D721Med (cell line): ENCODE measurements at regions not wholly inside any gene's neighbourhood (a gene's known extent, or its start where the extent isn't known, plus 50 kb on each side); places are given as distances from the start of the nearest gene placed in this dataset.

Experiments
- DNase-seq: peaks from one replicate; pipeline ENCODE4 v3.0.0; 2011; ENCODE audit warnings: low spot score; ENCODE audit not compliant: insufficient read length
- FAIRE-seq: peaks from 2 replicates; lab custom pipeline; 2011; peaks lifted over from hg19 to GRCh38; lab: Jason Lieb, UNC
- TF ChIP-seq, protein P1 (sequence below): IDR thresholded peaks from 2 replicates; pipeline ENCODE4 v1.5.1; 2012; ENCODE audit warnings: mild to moderate bottlenecking, control low read depth; ENCODE audit not compliant: insufficient read depth; ENCODE audit errors: missing control alignments

DNA sequence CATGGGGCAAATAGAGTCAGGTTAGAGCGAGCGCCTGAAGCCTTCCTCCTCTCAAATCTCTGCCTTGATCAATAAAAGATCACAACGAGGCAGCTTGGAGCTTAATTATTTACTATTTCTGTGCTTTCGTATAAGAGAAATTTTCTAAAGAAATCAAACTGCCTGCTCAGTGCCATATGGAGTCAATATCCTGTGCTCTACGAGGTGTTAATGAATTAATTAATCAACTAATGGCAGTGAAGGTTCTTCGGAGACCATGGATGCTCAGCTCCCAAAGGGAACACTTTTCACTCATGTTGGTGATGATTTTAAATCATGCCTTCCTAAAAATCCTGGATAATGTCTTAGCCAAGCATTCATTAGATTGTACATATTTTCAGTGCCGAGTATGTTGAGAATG lies 153.5 kb upstream of the PPP2R3A start:
- TF ChIP-seq, protein P1, sequence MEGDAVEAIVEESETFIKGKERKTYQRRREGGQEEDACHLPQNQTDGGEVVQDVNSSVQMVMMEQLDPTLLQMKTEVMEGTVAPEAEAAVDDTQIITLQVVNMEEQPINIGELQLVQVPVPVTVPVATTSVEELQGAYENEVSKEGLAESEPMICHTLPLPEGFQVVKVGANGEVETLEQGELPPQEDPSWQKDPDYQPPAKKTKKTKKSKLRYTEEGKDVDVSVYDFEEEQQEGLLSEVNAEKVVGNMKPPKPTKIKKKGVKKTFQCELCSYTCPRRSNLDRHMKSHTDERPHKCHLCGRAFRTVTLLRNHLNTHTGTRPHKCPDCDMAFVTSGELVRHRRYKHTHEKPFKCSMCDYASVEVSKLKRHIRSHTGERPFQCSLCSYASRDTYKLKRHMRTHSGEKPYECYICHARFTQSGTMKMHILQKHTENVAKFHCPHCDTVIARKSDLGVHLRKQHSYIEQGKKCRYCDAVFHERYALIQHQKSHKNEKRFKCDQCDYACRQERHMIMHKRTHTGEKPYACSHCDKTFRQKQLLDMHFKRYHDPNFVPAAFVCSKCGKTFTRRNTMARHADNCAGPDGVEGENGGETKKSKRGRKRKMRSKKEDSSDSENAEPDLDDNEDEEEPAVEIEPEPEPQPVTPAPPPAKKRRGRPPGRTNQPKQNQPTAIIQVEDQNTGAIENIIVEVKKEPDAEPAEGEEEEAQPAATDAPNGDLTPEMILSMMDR, result no peak
- no peak for DNase-seq
- no peak for FAIRE-seq

DNA sequence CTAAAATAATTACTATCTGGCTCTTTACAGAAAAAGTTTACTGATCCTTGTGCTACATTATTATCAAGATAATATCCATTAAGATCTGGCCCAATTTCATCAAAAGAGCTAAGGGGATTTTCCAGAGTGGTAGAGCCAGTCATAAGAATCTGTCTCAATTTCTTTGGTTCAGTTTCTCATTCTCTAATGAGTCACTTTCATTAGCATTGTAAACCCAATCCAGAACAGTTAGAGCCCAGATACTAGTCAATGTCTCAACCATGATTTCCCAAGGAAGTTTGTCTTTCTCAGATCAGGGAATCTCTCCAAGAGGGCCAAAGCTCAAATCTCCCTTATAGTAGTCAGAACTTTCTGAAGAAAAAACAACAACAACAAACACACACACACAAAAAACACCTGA lies 131.1 kb upstream of the PPP2R3A start:
- FAIRE-seq (no peak), DNase-seq (no peak)
- TF ChIP-seq, protein P1, result no peak

DNA sequence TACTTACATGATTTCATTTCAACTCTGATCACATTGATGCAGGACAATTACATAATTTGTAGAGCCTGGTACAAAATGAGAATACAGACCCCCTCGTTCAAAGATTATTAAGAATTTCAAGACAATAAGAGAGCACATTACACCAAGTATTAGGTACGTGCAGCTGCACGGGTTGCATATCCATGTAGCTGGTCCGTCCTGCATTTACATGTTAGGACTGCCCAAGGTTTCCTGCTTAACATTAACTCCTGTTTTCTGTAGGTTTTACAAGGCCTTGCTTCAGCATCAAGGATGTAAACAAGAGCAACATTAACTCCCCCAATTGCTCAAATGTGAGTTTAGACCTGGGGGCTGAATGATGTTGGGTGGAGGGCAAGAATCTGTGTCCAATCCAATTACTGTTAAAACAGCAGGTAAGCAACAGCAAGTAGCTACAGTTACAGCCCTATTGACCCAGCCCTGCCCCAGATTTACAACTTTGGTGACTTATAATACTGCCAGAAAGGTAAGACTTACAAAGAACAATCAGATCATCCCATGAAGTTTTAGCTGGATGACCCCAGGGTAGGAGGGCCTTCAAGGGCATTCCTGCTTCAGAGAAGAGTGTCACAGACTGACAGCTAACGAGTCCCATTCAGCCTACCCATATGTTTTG lies 127.4 kb upstream of the PPP2R3A start:
- DNase-seq (no peak), FAIRE-seq (no peak)
- TF ChIP-seq, protein P1, result no peak

DNA sequence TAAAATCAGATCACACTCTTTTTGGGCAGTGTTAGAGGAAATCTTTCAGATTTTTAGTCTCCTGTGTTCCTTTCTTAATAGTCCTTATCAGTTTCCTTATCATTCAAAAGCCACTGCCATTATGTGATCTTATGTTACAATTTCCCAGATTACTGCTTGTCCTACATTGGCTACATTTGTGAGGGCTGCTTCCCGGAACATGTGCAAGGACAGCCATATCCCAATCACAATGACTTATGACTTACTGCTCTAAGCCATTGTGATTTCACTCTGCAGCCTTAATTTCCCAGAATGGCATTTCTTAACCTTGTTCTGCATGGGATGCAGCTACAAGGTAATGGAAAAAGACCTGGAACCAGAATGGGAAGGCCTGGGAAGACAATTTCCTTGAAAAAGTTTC lies 125.1 kb upstream of the PPP2R3A start:
- TF ChIP-seq, protein P1, result no peak
- FAIRE-seq (no peak), DNase-seq (no peak)

DNA sequence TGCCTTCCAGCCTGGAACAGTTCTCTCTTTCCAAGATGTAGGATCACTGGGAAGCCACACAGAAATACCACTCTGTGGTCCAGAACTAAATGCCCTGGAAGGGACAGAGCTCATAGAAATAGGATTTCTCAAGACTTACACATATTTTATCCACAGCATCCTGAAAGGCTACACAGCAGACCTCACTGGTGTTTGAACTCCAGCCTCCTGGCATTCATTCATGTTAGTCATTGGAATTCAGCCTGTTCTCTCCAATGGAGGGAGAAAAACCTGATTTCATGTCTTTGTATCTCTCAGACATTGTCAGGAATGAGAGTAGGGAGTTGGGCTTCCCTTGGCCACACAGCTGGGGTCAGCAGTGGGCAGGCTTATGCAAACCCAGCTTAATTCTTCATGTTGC lies 121.1 kb upstream of the PPP2R3A start:
- no peak for DNase-seq
- TF ChIP-seq, protein P1, result no peak
- no peak for FAIRE-seq

DNA sequence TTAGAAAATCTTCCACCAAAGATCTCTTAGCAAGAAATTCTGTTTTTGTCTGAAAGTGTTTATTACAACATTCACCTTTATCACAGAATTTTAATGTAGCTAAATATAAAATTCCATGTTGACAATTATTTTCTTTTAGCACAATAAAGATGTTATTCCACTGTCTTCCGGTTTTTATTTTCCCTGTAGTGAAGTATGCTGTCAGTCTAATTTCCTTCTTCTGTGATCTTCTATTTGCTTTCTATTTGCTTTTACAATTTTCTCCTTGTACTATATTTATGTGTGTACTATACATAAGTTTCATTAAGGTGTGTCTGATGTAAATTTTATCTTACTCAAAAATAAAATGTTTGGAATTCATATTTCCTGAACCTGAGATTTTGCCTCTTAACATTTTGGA lies 117.5 kb upstream of the PPP2R3A start:
- FAIRE-seq (no peak), DNase-seq (no peak)
- TF ChIP-seq, protein P1, result no peak

DNA sequence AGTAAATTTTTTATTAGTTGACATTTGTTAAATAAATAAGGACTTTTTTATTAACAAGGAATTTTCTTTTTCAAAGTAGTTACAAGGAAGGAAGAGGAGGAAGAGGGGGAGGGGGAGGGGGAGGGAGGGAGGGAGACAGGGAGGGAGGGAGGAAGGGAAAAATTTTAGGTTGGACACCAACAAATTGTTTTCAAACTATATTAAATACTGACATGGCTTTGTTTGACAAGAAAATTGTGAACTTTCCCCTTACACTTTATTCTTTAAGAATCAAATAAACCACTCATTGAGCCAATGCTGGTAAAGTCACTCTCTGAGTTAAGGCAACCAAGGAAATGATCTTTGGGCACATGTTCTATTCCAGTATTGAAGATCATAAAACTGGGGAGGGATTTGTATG lies 115.7 kb upstream of the PPP2R3A start:
- FAIRE-seq, result no peak
- TF ChIP-seq, protein P1, result no peak
- no peak for DNase-seq
